HepG2 (cell line): ENCODE measurements at regions not wholly inside any gene's neighbourhood (a gene's known extent, or its start where the extent isn't known, plus 50 kb on each side); places are given as distances from the start of the nearest gene placed in this dataset.

Source experiments
- PAX8 ChIP-seq: sonication (generic); formaldehyde crosslinking; IDR thresholded peaks from 2 replicates; pipeline ENCODE4 v1.8.0; 2022; ENCODE audit warnings: mild to moderate bottlenecking, missing genetic modification reagents, borderline replicate concordance
- ZNF18 ChIP-seq: sonication (generic); formaldehyde crosslinking; IDR thresholded peaks from 2 replicates; pipeline ENCODE4 v1.8.0; 2022; ENCODE audit warnings: mild to moderate bottlenecking, missing genetic modification reagents; ENCODE audit not compliant: insufficient replicate concordance
- ZNF317 ChIP-seq: sonication (generic); formaldehyde crosslinking; IDR thresholded peaks from 2 replicates; pipeline ENCODE4 v1.5.0; 2020; ENCODE audit warnings: mild to moderate bottlenecking, missing genetic modification reagents
- TF ChIP-seq, protein P1 (sequence below): sonication (generic); formaldehyde crosslinking; IDR thresholded peaks from 2 replicates; pipeline ENCODE4 v1.5.1; 2020; ENCODE audit warnings: mild to moderate bottlenecking, missing genetic modification reagents, moderate library complexity
- TF ChIP-seq, protein P2 (sequence below): sonication (generic); formaldehyde crosslinking; conservative IDR thresholded peaks from 2 replicates; pipeline ENCODE4 v1.4.0; 2020; ENCODE audit warnings: mild to moderate bottlenecking, missing genetic modification reagents, moderate library complexity
- TF ChIP-seq, protein P3 (sequence below): sonication (generic); formaldehyde crosslinking; IDR thresholded peaks from 2 replicates; pipeline ENCODE4 v1.5.1; 2020; ENCODE audit warnings: mild to moderate bottlenecking, missing genetic modification reagents

- TF ChIP-seq, protein P1, sequence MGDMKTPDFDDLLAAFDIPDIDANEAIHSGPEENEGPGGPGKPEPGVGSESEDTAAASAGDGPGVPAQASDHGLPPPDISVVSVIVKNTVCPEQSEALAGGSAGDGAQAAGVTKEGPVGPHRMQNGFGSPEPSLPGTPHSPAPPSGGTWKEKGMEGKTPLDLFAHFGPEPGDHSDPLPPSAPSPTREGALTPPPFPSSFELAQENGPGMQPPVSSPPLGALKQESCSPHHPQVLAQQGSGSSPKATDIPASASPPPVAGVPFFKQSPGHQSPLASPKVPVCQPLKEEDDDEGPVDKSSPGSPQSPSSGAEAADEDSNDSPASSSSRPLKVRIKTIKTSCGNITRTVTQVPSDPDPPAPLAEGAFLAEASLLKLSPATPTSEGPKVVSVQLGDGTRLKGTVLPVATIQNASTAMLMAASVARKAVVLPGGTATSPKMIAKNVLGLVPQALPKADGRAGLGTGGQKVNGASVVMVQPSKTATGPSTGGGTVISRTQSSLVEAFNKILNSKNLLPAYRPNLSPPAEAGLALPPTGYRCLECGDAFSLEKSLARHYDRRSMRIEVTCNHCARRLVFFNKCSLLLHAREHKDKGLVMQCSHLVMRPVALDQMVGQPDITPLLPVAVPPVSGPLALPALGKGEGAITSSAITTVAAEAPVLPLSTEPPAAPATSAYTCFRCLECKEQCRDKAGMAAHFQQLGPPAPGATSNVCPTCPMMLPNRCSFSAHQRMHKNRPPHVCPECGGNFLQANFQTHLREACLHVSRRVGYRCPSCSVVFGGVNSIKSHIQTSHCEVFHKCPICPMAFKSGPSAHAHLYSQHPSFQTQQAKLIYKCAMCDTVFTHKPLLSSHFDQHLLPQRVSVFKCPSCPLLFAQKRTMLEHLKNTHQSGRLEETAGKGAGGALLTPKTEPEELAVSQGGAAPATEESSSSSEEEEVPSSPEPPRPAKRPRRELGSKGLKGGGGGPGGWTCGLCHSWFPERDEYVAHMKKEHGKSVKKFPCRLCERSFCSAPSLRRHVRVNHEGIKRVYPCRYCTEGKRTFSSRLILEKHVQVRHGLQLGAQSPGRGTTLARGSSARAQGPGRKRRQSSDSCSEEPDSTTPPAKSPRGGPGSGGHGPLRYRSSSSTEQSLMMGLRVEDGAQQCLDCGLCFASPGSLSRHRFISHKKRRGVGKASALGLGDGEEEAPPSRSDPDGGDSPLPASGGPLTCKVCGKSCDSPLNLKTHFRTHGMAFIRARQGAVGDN, result no peak
- TF ChIP-seq PAX8 (CRISPR knock-in tag), result no peak
- TF ChIP-seq, protein P2, sequence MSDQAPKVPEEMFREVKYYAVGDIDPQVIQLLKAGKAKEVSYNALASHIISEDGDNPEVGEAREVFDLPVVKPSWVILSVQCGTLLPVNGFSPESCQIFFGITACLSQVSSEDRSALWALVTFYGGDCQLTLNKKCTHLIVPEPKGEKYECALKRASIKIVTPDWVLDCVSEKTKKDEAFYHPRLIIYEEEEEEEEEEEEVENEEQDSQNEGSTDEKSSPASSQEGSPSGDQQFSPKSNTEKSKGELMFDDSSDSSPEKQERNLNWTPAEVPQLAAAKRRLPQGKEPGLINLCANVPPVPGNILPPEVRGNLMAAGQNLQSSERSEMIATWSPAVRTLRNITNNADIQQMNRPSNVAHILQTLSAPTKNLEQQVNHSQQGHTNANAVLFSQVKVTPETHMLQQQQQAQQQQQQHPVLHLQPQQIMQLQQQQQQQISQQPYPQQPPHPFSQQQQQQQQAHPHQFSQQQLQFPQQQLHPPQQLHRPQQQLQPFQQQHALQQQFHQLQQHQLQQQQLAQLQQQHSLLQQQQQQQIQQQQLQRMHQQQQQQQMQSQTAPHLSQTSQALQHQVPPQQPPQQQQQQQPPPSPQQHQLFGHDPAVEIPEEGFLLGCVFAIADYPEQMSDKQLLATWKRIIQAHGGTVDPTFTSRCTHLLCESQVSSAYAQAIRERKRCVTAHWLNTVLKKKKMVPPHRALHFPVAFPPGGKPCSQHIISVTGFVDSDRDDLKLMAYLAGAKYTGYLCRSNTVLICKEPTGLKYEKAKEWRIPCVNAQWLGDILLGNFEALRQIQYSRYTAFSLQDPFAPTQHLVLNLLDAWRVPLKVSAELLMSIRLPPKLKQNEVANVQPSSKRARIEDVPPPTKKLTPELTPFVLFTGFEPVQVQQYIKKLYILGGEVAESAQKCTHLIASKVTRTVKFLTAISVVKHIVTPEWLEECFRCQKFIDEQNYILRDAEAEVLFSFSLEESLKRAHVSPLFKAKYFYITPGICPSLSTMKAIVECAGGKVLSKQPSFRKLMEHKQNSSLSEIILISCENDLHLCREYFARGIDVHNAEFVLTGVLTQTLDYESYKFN (CRISPR knock-in tag), result no peak
- TF ChIP-seq, protein P3, sequence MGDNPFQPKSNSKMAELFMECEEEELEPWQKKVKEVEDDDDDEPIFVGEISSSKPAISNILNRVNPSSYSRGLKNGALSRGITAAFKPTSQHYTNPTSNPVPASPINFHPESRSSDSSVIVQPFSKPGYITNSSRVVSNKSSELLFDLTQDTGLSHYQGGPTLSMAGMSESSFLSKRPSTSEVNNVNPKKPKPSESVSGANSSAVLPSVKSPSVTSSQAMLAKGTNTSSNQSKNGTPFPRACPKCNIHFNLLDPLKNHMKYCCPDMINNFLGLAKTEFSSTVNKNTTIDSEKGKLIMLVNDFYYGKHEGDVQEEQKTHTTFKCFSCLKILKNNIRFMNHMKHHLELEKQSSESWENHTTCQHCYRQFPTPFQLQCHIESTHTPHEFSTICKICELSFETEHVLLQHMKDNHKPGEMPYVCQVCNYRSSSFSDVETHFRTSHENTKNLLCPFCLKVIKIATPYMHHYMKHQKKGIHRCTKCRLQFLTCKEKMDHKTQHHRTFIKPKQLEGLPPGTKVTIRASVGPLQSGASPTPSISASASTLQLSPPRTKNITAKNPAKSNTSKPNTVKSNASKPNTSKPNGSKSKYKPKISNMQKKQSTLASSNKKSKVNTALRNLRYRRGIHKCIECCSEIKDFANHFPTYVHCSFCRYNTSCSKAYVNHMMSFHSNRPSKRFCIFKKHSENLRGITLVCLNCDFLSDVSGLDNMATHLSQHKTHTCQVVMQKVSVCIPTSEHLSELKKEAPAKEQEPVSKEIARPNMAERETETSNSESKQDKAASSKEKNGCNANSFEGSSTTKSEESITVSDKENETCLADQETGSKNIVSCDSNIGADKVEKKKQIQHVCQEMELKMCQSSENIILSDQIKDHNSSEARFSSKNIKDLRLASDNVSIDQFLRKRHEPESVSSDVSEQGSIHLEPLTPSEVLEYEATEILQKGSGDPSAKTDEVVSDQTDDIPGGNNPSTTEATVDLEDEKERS, result no peak
- no peak for TF ChIP-seq ZNF18 (CRISPR knock-in tag)
- no peak for TF ChIP-seq ZNF317
These were observed 209.8 kb upstream of the PLEKHG7 start (continued) for GRCh38 chr12:92492995-92493394.
